ENCODE measurements at regions not wholly inside any gene's neighbourhood (a gene's known extent, or its start where the extent isn't known, plus 50 kb on each side); places are given as distances from the start of the nearest gene placed in this dataset.

- TF ChIP-seq ZXDB (tag by site-specific recombination; IDR thresholded peaks at IDR 0.05) (no peak), ZNF585B (tag by site-specific recombination; IDR thresholded peaks at IDR 0.05) (no peak), CTCF (tag by site-specific recombination; IDR thresholded peaks at IDR 0.05) (no peak), ZNF664 (tag by site-specific recombination; IDR thresholded peaks at IDR 0.05) (no peak), KLF7 (tag by site-specific recombination; IDR thresholded peaks at IDR 0.05; ENCODE audit: borderline replicate concordance) (no peak), ZEB2 (tag by site-specific recombination; IDR thresholded peaks at IDR 0.05) (no peak), ZNF114 (tag by site-specific recombination; IDR thresholded peaks at IDR 0.05) (no peak)
Measured at GRCh38 chr18:7168408-7168807, 50.8 kb upstream of the LAMA1 start.

All from HEK293 (cell line).